ENCODE measurements at regions not wholly inside any gene's neighbourhood (a gene's known extent, or its start where the extent isn't known, plus 50 kb on each side); places are given as distances from the start of the nearest gene placed in this dataset.
"Not testable (repeated sequence)": the region's sequence is repeated elsewhere in the genome, so short reads cannot be mapped to it uniquely, and the experiment has no call there.

- no peak for TF ChIP-seq CTCF (IDR thresholded peaks at IDR 0.05; ENCODE audit: insufficient read depth, low read depth, low read length)
- no peak for DNase-seq (ENCODE audit: low read depth)
- no peak overlapping the region for H3K4me3 ChIP-seq (ENCODE audit: low read depth, low read length)
Observed at GRCh38 chr2:129408570-129408969, 570.9 kb upstream of the RAB6C start.

GRCh38 chr2:129417041-129417440 lies 562.4 kb upstream of the RAB6C start:
- not testable (repeated sequence) for H3K4me3 ChIP-seq (ENCODE audit: low read depth, low read length); DNase-seq (ENCODE audit: low read depth)

GRCh38 chr2:129422028-129422427 lies 557.4 kb upstream of the RAB6C start:
- DNase-seq (ENCODE audit: low read depth) = no peak
- H3K4me3 ChIP-seq (ENCODE audit: low read depth, low read length) = no peak overlapping the region
- no peak for TF ChIP-seq CTCF (IDR thresholded peaks at IDR 0.05; ENCODE audit: insufficient read depth, low read depth, low read length)

- TF ChIP-seq CTCF (IDR thresholded peaks at IDR 0.05; ENCODE audit: insufficient read depth, low read depth, low read length) = no peak
- no peak overlapping the region for H3K4me3 ChIP-seq (ENCODE audit: low read depth, low read length)
- DNase-seq (ENCODE audit: low read depth) = no peak
Observed at GRCh38 chr2:129428086-129428660, 551.3 kb upstream of the RAB6C start.

GRCh38 chr2:129430911-129431310 lies 548.6 kb upstream of the RAB6C start:
- DNase-seq (ENCODE audit: low read depth) = no peak
- H3K4me3 ChIP-seq (ENCODE audit: low read depth, low read length) = no peak overlapping the region
- TF ChIP-seq CTCF (IDR thresholded peaks at IDR 0.05; ENCODE audit: insufficient read depth, low read depth, low read length) = no peak

- DNase-seq (ENCODE audit: low read depth) = no peak
- no peak for TF ChIP-seq CTCF (IDR thresholded peaks at IDR 0.05; ENCODE audit: insufficient read depth, low read depth, low read length)
- H3K4me3 ChIP-seq (ENCODE audit: low read depth, low read length) = no peak overlapping the region
Observed at GRCh38 chr2:129431881-129432280, 547.6 kb upstream of the RAB6C start.

- H3K4me3 ChIP-seq (ENCODE audit: low read depth, low read length) = no peak overlapping the region
- no peak for TF ChIP-seq CTCF (IDR thresholded peaks at IDR 0.05; ENCODE audit: insufficient read depth, low read depth, low read length)
- DNase-seq (ENCODE audit: low read depth) = no peak
Observed at GRCh38 chr2:129436809-129437208, 542.7 kb upstream of the RAB6C start.

Measured in fibroblast of villous mesenchyme (primary cell).